Breast epithelium (tissue), 4 donors: ENCODE measurements at regions not wholly inside any gene's neighbourhood (a gene's known extent, or its start where the extent isn't known, plus 50 kb on each side); places are given as distances from the start of the nearest gene placed in this dataset.

Experiments
- DNase-seq, 2 donors: peaks; one replicate each; pipeline ENCODE4 v3.0.0-alpha.2; 2019; ENCODE audit warnings: low spot score in 2 of 2
- H3K27ac ChIP-seq, 2 donors: fragments of 200-600 bp; sonication (generic) in 1 of 2; one replicate each; pipeline ENCODE4 v1.5.1; 2016 to 2019; ENCODE audit warnings: mild to moderate bottlenecking in 1 of 2
- H3K27me3 ChIP-seq, 2 donors: fragments of 200-600 bp; sonication (generic) in 1 of 2; one replicate each; pipeline versions ENCODE4 v1.5.1 to v1.6.0; 2017 to 2019; ENCODE audit warnings: control low read depth in 1 of 2, mild to moderate bottlenecking in 1 of 2
- H3K36me3 ChIP-seq: fragments of 200-600 bp; one replicate; pipeline ENCODE4 v1.5.1; 2019
- H3K4me1 ChIP-seq, 2 donors: fragments of 200-600 bp; sonication (generic); one replicate each; pipeline ENCODE4 v1.5.1; 2016 to 2019; ENCODE audit warnings: control low read depth in 1 of 2
- H3K4me3 ChIP-seq, 3 donors: fragments of 200-600 bp; sonication (generic); 1 replicate in 2 of 3; 2 replicates in 1 of 3; pipeline ENCODE4 v1.5.1; 2016 to 2019; ENCODE audit warnings: mild to moderate bottlenecking in 3 of 3, moderate library complexity in 2 of 3
- H3K9me3 ChIP-seq, 2 donors: fragments of 200-600 bp; sonication (generic) in 1 of 2; one replicate each; pipeline ENCODE4 v1.5.1; 2016 to 2019; ENCODE audit warnings: control low read depth in 1 of 2
- POLR2A ChIP-seq: fragments of 450-650 bp; IDR thresholded peaks from one replicate; pipeline ENCODE4 v1.6.1; 2016; ENCODE audit warnings: antibody characterized with exemption, mild to moderate bottlenecking, moderate library complexity
- POLR2AphosphoS5 ChIP-seq, 3 donors: sonication (generic); formaldehyde crosslinking; IDR thresholded peaks; one replicate each; pipeline ENCODE4 v1.6.1; 2017; ENCODE audit warnings: antibody characterized with exemption in 3 of 3
- intact Hi-C: fragments of 100-400 bp; cut with DNase I; formaldehyde crosslinking; loops from one replicate; pipeline ENCODE4 v1.15.1; 2023; ENCODE audit warnings: low total_unique reads
- TF ChIP-seq, protein P1 (sequence below), 3 donors: fragments of 450-650 bp; IDR thresholded peaks; one replicate each; pipeline ENCODE4 v1.5.1; 2016 to 2017; ENCODE audit warnings: antibody characterized with exemption in 3 of 3, mild to moderate bottlenecking in 3 of 3, moderate library complexity in 3 of 3

- no peak overlapping the region for H3K4me3 ChIP-seq
- no peak overlapping the region for H3K27ac ChIP-seq
- H3K27me3 ChIP-seq, result no peaks in the 10 kb centered on the region
- H3K36me3 ChIP-seq, result no peaks in the 10 kb centered on the region
- no peak for DNase-seq
- intact Hi-C loops, result no loop called here
- H3K4me1 ChIP-seq, result no peaks in the 10 kb centered on the region
- no peaks in the 10 kb centered on the region for H3K9me3 ChIP-seq
- TF ChIP-seq POLR2AphosphoS5 (IDR thresholded peaks at IDR 0.05) (no peak), POLR2A (no peak)
- TF ChIP-seq, protein P1, sequence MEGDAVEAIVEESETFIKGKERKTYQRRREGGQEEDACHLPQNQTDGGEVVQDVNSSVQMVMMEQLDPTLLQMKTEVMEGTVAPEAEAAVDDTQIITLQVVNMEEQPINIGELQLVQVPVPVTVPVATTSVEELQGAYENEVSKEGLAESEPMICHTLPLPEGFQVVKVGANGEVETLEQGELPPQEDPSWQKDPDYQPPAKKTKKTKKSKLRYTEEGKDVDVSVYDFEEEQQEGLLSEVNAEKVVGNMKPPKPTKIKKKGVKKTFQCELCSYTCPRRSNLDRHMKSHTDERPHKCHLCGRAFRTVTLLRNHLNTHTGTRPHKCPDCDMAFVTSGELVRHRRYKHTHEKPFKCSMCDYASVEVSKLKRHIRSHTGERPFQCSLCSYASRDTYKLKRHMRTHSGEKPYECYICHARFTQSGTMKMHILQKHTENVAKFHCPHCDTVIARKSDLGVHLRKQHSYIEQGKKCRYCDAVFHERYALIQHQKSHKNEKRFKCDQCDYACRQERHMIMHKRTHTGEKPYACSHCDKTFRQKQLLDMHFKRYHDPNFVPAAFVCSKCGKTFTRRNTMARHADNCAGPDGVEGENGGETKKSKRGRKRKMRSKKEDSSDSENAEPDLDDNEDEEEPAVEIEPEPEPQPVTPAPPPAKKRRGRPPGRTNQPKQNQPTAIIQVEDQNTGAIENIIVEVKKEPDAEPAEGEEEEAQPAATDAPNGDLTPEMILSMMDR (IDR thresholded peaks at IDR 0.05), result no peak
Measured at GRCh38 chr12:41835556-41835955, 309.1 kb downstream of the GXYLT1 start.

DNA sequence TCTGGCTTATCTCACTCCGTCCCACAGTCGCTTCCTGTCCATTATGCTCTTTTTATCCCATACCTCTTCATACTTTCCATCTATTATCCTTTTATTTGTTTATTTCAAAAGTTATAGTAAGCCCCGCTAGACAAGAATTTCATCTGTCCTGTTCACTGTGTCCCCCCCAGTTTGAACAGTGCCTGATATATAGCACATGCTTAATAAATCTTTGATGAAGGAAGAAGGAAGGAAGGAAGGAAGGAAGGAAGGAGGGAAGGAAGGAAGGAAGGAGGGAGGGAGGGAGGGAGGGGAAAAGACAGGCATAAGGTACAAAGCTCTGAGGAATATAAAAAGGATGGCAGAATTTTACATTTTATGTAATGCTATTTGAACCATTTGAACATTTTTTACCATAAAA lies 324.7 kb downstream of the GXYLT1 start:
- no peak for DNase-seq
- intact Hi-C loops, result no loop called here
- Histone ChIP-seq H3K27me3 (no peaks in the 10 kb centered on the region), H3K4me1 (no peaks in the 10 kb centered on the region), H3K36me3 (no peaks in the 10 kb centered on the region), H3K9me3 (no peaks in the 10 kb centered on the region), H3K27ac (no peak overlapping the region), H3K4me3 (no peak overlapping the region)
- no peak for TF ChIP-seq POLR2AphosphoS5 (IDR thresholded peaks at IDR 0.05)
- no peak for TF ChIP-seq POLR2A
- TF ChIP-seq, protein P1 (IDR thresholded peaks at IDR 0.05), result no peak

DNA sequence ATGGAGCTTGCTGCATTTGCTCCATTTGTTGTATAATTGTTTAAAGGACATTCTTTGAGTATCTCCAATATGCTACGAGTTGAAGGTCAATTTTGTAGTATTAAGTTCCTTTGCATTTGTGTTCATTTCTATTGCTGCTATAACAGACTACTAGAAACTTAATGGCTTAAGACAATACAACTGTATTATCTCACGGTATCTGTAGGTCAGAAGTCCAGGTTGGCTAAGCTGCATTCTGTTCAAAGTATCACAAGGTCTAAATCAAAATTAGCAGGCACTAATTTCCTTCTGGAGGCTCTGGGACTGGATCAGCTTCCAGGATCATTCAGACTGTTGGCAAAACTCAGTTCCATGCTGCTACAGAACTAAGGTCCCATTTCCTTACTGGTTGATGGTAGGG lies 340.6 kb downstream of the GXYLT1 start:
- Histone ChIP-seq H3K36me3 (no peaks in the 10 kb centered on the region), H3K9me3 (peaks cover 0 to 2% of the 10 kb centered on the region in 2 donors), H3K4me3 (no peak overlapping the region), H3K27ac (no peak overlapping the region), H3K27me3 (no peaks in the 10 kb centered on the region), H3K4me1 (no peaks in the 10 kb centered on the region)
- no peak for DNase-seq
- TF ChIP-seq POLR2AphosphoS5 (IDR thresholded peaks at IDR 0.05), result no peak
- TF ChIP-seq POLR2A, result no peak
- TF ChIP-seq, protein P1 (IDR thresholded peaks at IDR 0.05), result no peak
- intact Hi-C loops, result no loop called here

DNA sequence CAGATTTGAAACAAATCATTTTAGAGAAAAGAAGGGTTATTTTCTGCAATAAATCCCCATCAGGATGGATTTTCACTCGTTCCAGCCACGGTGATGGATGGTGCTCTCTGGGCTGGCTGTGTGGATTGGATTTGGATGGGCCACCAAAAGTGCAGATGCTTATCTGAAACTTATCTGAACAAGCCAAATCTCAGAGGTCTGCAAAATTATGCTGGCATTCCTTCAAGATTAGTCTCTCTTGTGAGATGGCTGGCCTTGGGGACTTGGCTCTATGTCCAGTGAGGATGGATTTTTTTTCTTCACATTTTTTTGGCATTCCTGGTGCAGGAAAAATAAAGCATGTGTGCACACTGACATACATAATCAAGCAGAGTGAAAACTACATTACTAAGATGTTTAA lies 341.9 kb downstream of the GXYLT1 start:
- TF ChIP-seq POLR2A (no peak), POLR2AphosphoS5 (IDR thresholded peaks at IDR 0.05) (no peak)
- TF ChIP-seq, protein P1 (IDR thresholded peaks at IDR 0.05), result no peak
- Histone ChIP-seq H3K9me3 (no peaks in the 10 kb centered on the region), H3K27me3 (no peaks in the 10 kb centered on the region), H3K4me1 (no peaks in the 10 kb centered on the region), H3K36me3 (no peaks in the 10 kb centered on the region), H3K4me3 (no peak overlapping the region), H3K27ac (no peak overlapping the region)
- intact Hi-C loops, result no loop called here
- DNase-seq, result no peak

GRCh38 chr12:41801261-41801660 lies 343.4 kb downstream of the GXYLT1 start:
- no peak overlapping the region for H3K4me3 ChIP-seq
- no peaks in the 10 kb centered on the region for H3K27me3 ChIP-seq
- no peaks in the 10 kb centered on the region for H3K4me1 ChIP-seq
- TF ChIP-seq, protein P1 (IDR thresholded peaks at IDR 0.05), result no peak
- TF ChIP-seq POLR2A, result no peak
- no peak for TF ChIP-seq POLR2AphosphoS5 (IDR thresholded peaks at IDR 0.05)
- H3K9me3 ChIP-seq, result no peaks in the 10 kb centered on the region
- no peak overlapping the region for H3K27ac ChIP-seq
- no peak for DNase-seq
- H3K36me3 ChIP-seq, result no peaks in the 10 kb centered on the region
- intact Hi-C loops, result no loop called here
